Activated CD8-positive, alpha-beta memory T cell treated with anti-CD3 and anti-CD28 coated beads, Interleukin-2, amount 10 ng/mL, durations not matched to agents 7 days and 5 days (primary cell): ENCODE measurements at regions not wholly inside any gene's neighbourhood (a gene's known extent, or its start where the extent isn't known, plus 50 kb on each side); places are given as distances from the start of the nearest gene placed in this dataset.

Experiments
- ATAC-seq: fragments of 150-1000 bp; cut with Tn5 transposase; one replicate; pipeline ENCODE4 v1.10.0; 2021; ENCODE audit warnings: moderate library complexity
- CTCF ChIA-PET: fragments of 350-600 bp; sonication (Branson Sonifier 250); formaldehyde crosslinking; loops from one replicate; lab custom pipeline; 2021; ENCODE audit warnings: antibody characterized with exemption; lab: Charles Lee
- DNase-seq: peaks from one replicate; pipeline ENCODE4 v3.0.0-alpha.2; 2020
- H3K27ac Mint-ChIP-seq: one replicate; pipeline ENCODE4 v1.8.0; 2021; ENCODE audit warnings: mild to moderate bottlenecking, mixed read lengths
- H3K27me3 Mint-ChIP-seq: one replicate; pipeline ENCODE4 v1.8.0; 2021; ENCODE audit warnings: mixed read lengths
- H3K36me3 Mint-ChIP-seq: one replicate; pipeline ENCODE4 v1.8.0; 2021; ENCODE audit warnings: mild to moderate bottlenecking, mixed read lengths
- H3K4me1 Mint-ChIP-seq: one replicate; pipeline ENCODE4 v1.8.0; 2021; ENCODE audit warnings: mixed read lengths
- H3K4me3 Mint-ChIP-seq: one replicate; pipeline ENCODE4 v1.8.0; 2021; ENCODE audit warnings: mild to moderate bottlenecking, moderate library complexity, mixed read lengths
- H3K9me3 Mint-ChIP-seq: one replicate; pipeline ENCODE4 v1.8.0; 2022; ENCODE audit warnings: low read depth, mixed read lengths

DNA sequence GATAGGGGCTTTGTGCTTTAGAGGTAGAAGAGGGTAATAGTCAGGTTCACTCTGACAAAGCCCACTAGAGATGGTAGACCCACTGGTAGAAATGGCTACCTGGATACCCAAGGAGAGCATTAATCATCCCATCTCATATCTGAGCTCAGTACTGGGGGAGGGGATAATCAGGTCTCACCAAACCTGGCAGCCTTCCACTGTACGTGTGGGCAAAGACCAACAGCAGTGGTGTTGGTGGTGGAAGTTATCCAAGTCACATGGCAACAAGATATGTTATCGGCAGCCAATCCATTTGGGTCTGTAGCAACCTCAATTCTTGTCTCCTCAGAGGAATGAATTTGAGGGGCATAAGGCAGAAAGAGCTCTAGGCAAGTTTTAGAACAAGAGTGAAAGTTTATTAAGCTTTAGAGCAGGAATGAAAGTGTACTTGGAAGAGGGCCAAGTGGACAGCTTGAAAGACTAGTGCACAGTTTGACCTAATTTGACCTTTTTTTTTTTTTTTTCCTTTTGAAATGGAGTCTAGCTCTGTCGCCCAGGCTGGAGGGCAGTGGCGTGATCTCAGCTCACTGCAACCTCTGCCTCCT, 67.0 kb upstream of the CXCL13 start:
- ATAC-seq (no peak), DNase-seq (no peak)
- no peaks in the 10 kb centered on the region for H3K36me3 Mint-ChIP-seq
- H3K4me3 Mint-ChIP-seq, result no peak overlapping the region
- peaks cover 12% of the 10 kb centered on the region for H3K4me1 Mint-ChIP-seq
- H3K9me3 Mint-ChIP-seq, result no peaks in the 10 kb centered on the region
- no peak overlapping the region for H3K27ac Mint-ChIP-seq
- CTCF ChIA-PET, result interaction anchor here (0.9 kb wide), 1 partner anchor 125 kb away, joined by 3 read pairs; no protein-coding TSS in a partner anchor
- peaks cover 44% of the 10 kb centered on the region for H3K27me3 Mint-ChIP-seq
